Smooth muscle cell (in vitro differentiated cells): ENCODE measurements at regions not wholly inside any gene's neighbourhood (a gene's known extent, or its start where the extent isn't known, plus 50 kb on each side); places are given as distances from the start of the nearest gene placed in this dataset.

Experiments used
- DNase-seq: peaks from one replicate; lab custom pipeline; 2025; ENCODE audit not compliant: unreplicated experiment; lab: John Stamatoyannopoulos, UW
- H2AFZ ChIP-seq: fragments of 200-600 bp; sonication (generic); 2 replicates; pipeline ENCODE4 v1.6.0; 2016; ENCODE audit warnings: antibody characterized with exemption, low read depth, mild to moderate bottlenecking
- H3F3A ChIP-seq: fragments of 200-600 bp; sonication (generic); 2 replicates; pipeline ENCODE4 v1.6.0; 2017; ENCODE audit warnings: antibody characterized with exemption, low read depth
- H3K27ac ChIP-seq: fragments of 200-600 bp; sonication (generic); 2 replicates; pipeline ENCODE4 v1.5.1; 2016; ENCODE audit warnings: low read depth, mild to moderate bottlenecking
- H3K27me3 ChIP-seq: fragments of 200-600 bp; sonication (generic); 2 replicates; pipeline ENCODE4 v1.6.1; 2016; ENCODE audit warnings: low read depth, mild to moderate bottlenecking
- H3K36me3 ChIP-seq: fragments of 200-600 bp; sonication (generic); 2 replicates; pipeline ENCODE4 v1.5.1; 2016; ENCODE audit warnings: low read depth
- H3K4me1 ChIP-seq: fragments of 200-600 bp; sonication (generic); 2 replicates; pipeline ENCODE4 v1.5.1; 2016; ENCODE audit warnings: low read depth
- H3K4me2 ChIP-seq: fragments of 200-600 bp; sonication (generic); 2 replicates; pipeline ENCODE4 v1.6.0; 2016; ENCODE audit warnings: mild to moderate bottlenecking
- H3K4me3 ChIP-seq: fragments of 200-600 bp; sonication (generic); 2 replicates; pipeline ENCODE4 v1.5.1; 2016; ENCODE audit warnings: mild to moderate bottlenecking
- H3K79me2 ChIP-seq: fragments of 200-600 bp; sonication (generic); 2 replicates; pipeline ENCODE4 v1.6.0; 2016; ENCODE audit warnings: low read depth, mild to moderate bottlenecking
- H3K9ac ChIP-seq: fragments of 200-600 bp; sonication (generic); 2 replicates; pipeline ENCODE4 v1.6.0; 2016; ENCODE audit warnings: low read depth
- H3K9me3 ChIP-seq: fragments of 200-600 bp; sonication (generic); replicated peaks from 2 replicates; pipeline ENCODE4 v1.5.1; 2016; ENCODE audit warnings: low read depth
- H4K20me1 ChIP-seq: fragments of 200-600 bp; sonication (generic); 2 replicates; pipeline ENCODE4 v1.6.0; 2016; ENCODE audit warnings: low read depth
- WGBS: methylation state at CpG from one replicate; pipeline ENCODE4 v1.1.7; 2016; ENCODE audit warnings: low lambda C conversion rate; 5-methylcytosine and 5-hydroxymethylcytosine counted together
- TF ChIP-seq, protein P1 (sequence below): fragments of 200-600 bp; sonication (generic); IDR thresholded peaks from 2 replicates; pipeline ENCODE4 v1.5.1; 2017; ENCODE audit warnings: borderline replicate concordance, mild to moderate bottlenecking, antibody characterized with exemption; ENCODE audit not compliant: insufficient read depth, poor library complexity, severe bottlenecking

DNA sequence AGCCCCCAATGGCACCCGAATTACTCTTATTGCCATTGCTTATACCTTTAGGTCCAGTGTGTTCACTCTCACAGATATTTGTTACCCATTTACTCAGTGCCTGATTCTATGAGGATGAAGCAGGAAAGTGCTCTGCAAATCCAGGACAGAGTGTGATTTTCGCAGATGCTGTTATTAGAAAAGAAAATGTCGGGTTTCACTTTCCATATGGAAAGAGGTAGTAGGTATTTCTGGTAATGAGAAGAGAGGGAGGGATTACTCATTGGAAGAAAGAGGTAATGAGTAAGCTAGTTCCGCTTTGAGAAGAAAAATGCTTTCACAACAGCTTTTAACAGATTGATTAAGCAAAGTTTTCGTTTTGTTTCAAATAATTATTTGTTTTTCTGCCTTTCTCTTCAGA lies 336.3 kb upstream of the CFAP20DC start:
- Histone ChIP-seq H3K4me1 (no peaks in the 10 kb centered on the region), H3K79me2 (no peaks in the 10 kb centered on the region), H3K4me3 (no peak overlapping the region), H3F3A (no peaks in the 10 kb centered on the region), H3K27ac (no peak overlapping the region), H3K9ac (no peak overlapping the region), H2AFZ (no peak overlapping the region), H3K4me2 (no peak overlapping the region), H3K9me3 (no peaks in the 10 kb centered on the region), H3K27me3 (no peaks in the 10 kb centered on the region), H3K36me3 (no peaks in the 10 kb centered on the region), H4K20me1 (no peaks in the 10 kb centered on the region)
- no peak for DNase-seq
- WGBS = 84% methylated on average over 5 of the region's 5 CpGs
- TF ChIP-seq, protein P1, sequence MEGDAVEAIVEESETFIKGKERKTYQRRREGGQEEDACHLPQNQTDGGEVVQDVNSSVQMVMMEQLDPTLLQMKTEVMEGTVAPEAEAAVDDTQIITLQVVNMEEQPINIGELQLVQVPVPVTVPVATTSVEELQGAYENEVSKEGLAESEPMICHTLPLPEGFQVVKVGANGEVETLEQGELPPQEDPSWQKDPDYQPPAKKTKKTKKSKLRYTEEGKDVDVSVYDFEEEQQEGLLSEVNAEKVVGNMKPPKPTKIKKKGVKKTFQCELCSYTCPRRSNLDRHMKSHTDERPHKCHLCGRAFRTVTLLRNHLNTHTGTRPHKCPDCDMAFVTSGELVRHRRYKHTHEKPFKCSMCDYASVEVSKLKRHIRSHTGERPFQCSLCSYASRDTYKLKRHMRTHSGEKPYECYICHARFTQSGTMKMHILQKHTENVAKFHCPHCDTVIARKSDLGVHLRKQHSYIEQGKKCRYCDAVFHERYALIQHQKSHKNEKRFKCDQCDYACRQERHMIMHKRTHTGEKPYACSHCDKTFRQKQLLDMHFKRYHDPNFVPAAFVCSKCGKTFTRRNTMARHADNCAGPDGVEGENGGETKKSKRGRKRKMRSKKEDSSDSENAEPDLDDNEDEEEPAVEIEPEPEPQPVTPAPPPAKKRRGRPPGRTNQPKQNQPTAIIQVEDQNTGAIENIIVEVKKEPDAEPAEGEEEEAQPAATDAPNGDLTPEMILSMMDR = no peak

DNA sequence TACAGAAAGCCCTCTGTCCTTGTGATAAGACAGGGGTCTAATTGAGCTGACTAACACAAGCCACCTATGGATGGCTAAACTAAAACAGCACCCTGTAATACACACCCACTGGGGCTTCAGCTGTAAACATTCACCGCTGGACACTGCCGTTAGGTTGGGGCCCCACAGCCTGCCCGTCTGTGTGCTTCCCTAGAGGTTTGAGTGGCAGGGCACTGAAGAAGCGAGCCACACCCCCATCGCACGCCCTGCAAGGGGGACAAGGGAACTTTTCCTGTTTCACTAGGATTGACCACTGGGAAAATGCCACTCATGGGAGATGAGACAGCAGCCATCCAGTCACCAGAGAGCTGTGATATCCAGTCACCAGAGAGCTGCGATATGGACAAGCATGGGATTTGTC lies 335.7 kb upstream of the CFAP20DC start:
- TF ChIP-seq, protein P1 = no peak
- no peak overlapping the region for H3K4me3 ChIP-seq
- H3K9ac ChIP-seq = no peak overlapping the region
- H3K4me1 ChIP-seq = no peaks in the 10 kb centered on the region
- H3K36me3 ChIP-seq = no peaks in the 10 kb centered on the region
- 94% methylated on average over 7 of the region's 7 CpGs for WGBS
- H3K27me3 ChIP-seq = no peaks in the 10 kb centered on the region
- H3F3A ChIP-seq = no peaks in the 10 kb centered on the region
- H4K20me1 ChIP-seq = no peaks in the 10 kb centered on the region
- no peaks in the 10 kb centered on the region for H3K9me3 ChIP-seq
- no peaks in the 10 kb centered on the region for H3K79me2 ChIP-seq
- no peak overlapping the region for H3K4me2 ChIP-seq
- H3K27ac ChIP-seq = no peak overlapping the region
- no peak for DNase-seq
- no peak overlapping the region for H2AFZ ChIP-seq

DNA sequence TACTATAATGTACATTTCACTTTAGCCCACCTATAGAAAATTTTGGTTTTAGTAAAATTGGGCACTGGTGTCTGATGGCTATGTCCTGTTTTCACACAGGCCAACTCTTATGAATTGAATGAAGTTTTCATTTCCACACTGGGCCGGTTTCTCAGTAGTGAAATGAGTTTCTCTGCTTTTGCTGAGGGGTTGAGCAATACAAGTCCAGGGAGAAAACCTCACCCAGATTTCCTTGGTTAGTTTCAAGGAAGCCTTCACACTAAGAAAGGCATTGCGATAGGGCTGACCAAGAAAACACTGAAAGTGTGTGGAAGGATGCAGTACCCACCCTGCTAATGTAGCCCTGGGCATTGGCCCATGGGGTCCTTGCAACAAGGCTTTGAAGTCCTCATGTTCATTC lies 331.5 kb upstream of the CFAP20DC start:
- Histone ChIP-seq H4K20me1 (no peaks in the 10 kb centered on the region), H3K79me2 (no peaks in the 10 kb centered on the region), H3K4me2 (no peak overlapping the region), H3K9ac (no peak overlapping the region), H3K4me3 (no peak overlapping the region), H3K27me3 (no peaks in the 10 kb centered on the region), H3K27ac (no peak overlapping the region), H2AFZ (no peak overlapping the region), H3K4me1 (no peaks in the 10 kb centered on the region), H3K9me3 (no peaks in the 10 kb centered on the region), H3F3A (no peaks in the 10 kb centered on the region), H3K36me3 (no peaks in the 10 kb centered on the region)
- TF ChIP-seq, protein P1 = no peak
- no peak for DNase-seq
- WGBS = 94% methylated on average over 2 of the region's 2 CpGs

DNA sequence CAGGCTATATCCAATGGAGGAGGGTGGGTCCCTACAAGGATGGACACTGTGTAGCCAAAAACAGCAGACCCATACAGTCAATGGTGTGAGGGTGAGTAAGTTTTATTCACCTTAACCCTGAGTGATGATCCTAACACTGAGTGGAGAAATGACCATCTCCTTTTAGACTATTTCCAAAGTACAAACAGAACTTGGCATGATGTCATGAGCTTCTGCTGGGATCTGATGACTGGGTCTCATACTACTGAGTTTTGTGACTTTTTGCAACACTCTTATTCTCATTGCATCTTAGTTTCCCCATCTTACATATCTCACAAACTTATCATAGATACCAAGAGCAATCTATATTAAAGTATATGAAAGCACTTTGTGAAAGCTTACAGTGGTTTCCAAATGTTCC lies 330.3 kb upstream of the CFAP20DC start:
- no peaks in the 10 kb centered on the region for H4K20me1 ChIP-seq
- no peaks in the 10 kb centered on the region for H3K27me3 ChIP-seq
- no peak overlapping the region for H3K4me3 ChIP-seq
- no peak overlapping the region for H3K9ac ChIP-seq
- no peaks in the 10 kb centered on the region for H3K79me2 ChIP-seq
- H3K36me3 ChIP-seq = no peaks in the 10 kb centered on the region
- H3K4me1 ChIP-seq = no peaks in the 10 kb centered on the region
- TF ChIP-seq, protein P1 = no peak
- H3K27ac ChIP-seq = no peak overlapping the region
- no peaks in the 10 kb centered on the region for H3K9me3 ChIP-seq
- no peak overlapping the region for H3K4me2 ChIP-seq
- DNase-seq = no peak
- H2AFZ ChIP-seq = no peak overlapping the region
- H3F3A ChIP-seq = no peaks in the 10 kb centered on the region
